Smooth muscle cell (in vitro differentiated cells): ENCODE measurements at regions not wholly inside any gene's neighbourhood (a gene's known extent, or its start where the extent isn't known, plus 50 kb on each side); places are given as distances from the start of the nearest gene placed in this dataset.

Experiments used
- DNase-seq: peaks from one replicate; lab custom pipeline; 2025; ENCODE audit not compliant: unreplicated experiment; lab: John Stamatoyannopoulos, UW
- H2AFZ ChIP-seq: fragments of 200-600 bp; sonication (generic); 2 replicates; pipeline ENCODE4 v1.6.0; 2016; ENCODE audit warnings: antibody characterized with exemption, low read depth, mild to moderate bottlenecking
- H3F3A ChIP-seq: fragments of 200-600 bp; sonication (generic); 2 replicates; pipeline ENCODE4 v1.6.0; 2017; ENCODE audit warnings: antibody characterized with exemption, low read depth
- H3K27ac ChIP-seq: fragments of 200-600 bp; sonication (generic); 2 replicates; pipeline ENCODE4 v1.5.1; 2016; ENCODE audit warnings: low read depth, mild to moderate bottlenecking
- H3K27me3 ChIP-seq: fragments of 200-600 bp; sonication (generic); 2 replicates; pipeline ENCODE4 v1.6.1; 2016; ENCODE audit warnings: low read depth, mild to moderate bottlenecking
- H3K36me3 ChIP-seq: fragments of 200-600 bp; sonication (generic); 2 replicates; pipeline ENCODE4 v1.5.1; 2016; ENCODE audit warnings: low read depth
- H3K4me1 ChIP-seq: fragments of 200-600 bp; sonication (generic); 2 replicates; pipeline ENCODE4 v1.5.1; 2016; ENCODE audit warnings: low read depth
- H3K4me2 ChIP-seq: fragments of 200-600 bp; sonication (generic); 2 replicates; pipeline ENCODE4 v1.6.0; 2016; ENCODE audit warnings: mild to moderate bottlenecking
- H3K4me3 ChIP-seq: fragments of 200-600 bp; sonication (generic); 2 replicates; pipeline ENCODE4 v1.5.1; 2016; ENCODE audit warnings: mild to moderate bottlenecking
- H3K79me2 ChIP-seq: fragments of 200-600 bp; sonication (generic); 2 replicates; pipeline ENCODE4 v1.6.0; 2016; ENCODE audit warnings: low read depth, mild to moderate bottlenecking
- H3K9ac ChIP-seq: fragments of 200-600 bp; sonication (generic); 2 replicates; pipeline ENCODE4 v1.6.0; 2016; ENCODE audit warnings: low read depth
- H3K9me3 ChIP-seq: fragments of 200-600 bp; sonication (generic); replicated peaks from 2 replicates; pipeline ENCODE4 v1.5.1; 2016; ENCODE audit warnings: low read depth
- H4K20me1 ChIP-seq: fragments of 200-600 bp; sonication (generic); 2 replicates; pipeline ENCODE4 v1.6.0; 2016; ENCODE audit warnings: low read depth
- CTCF ChIP-seq: fragments of 200-600 bp; sonication (generic); IDR thresholded peaks from 2 replicates; pipeline ENCODE4 v1.5.1; 2017; ENCODE audit warnings: borderline replicate concordance, mild to moderate bottlenecking, antibody characterized with exemption; ENCODE audit not compliant: insufficient read depth, poor library complexity, severe bottlenecking
- WGBS: methylation state at CpG from one replicate; pipeline ENCODE4 v1.1.7; 2016; ENCODE audit warnings: low lambda C conversion rate; 5-methylcytosine and 5-hydroxymethylcytosine counted together

- no peak overlapping the region for H3K27ac ChIP-seq
- H3K4me2 ChIP-seq = no peak overlapping the region
- WGBS = 94% methylated on average over 32 of the region's 34 CpGs
- H4K20me1 ChIP-seq = no peaks in the 10 kb centered on the region
- H3F3A ChIP-seq = no peaks in the 10 kb centered on the region
- H3K9ac ChIP-seq = no peak overlapping the region
- H3K4me1 ChIP-seq = no peaks in the 10 kb centered on the region
- TF ChIP-seq CTCF = no peak
- no peak overlapping the region for H2AFZ ChIP-seq
- no peaks in the 10 kb centered on the region for H3K79me2 ChIP-seq
- no peaks in the 10 kb centered on the region for H3K27me3 ChIP-seq
- H3K36me3 ChIP-seq = no peaks in the 10 kb centered on the region
- H3K4me3 ChIP-seq = no peak overlapping the region
- H3K9me3 ChIP-seq = peaks cover 15% of the 10 kb centered on the region
- no peak for DNase-seq
These were observed 90.0 kb upstream of the LINC01488 start for GRCh38 chr11:69391192-69392103.

- Histone ChIP-seq H2AFZ (no peak overlapping the region), H3K9ac (no peak overlapping the region), H3K9me3 (peaks cover 15% of the 10 kb centered on the region), H4K20me1 (no peaks in the 10 kb centered on the region), H3F3A (no peaks in the 10 kb centered on the region), H3K4me3 (no peak overlapping the region), H3K27ac (no peak overlapping the region), H3K4me2 (no peak overlapping the region), H3K27me3 (no peaks in the 10 kb centered on the region), H3K79me2 (no peaks in the 10 kb centered on the region), H3K36me3 (no peaks in the 10 kb centered on the region), H3K4me1 (no peaks in the 10 kb centered on the region)
- DNase-seq = no peak
- TF ChIP-seq CTCF = no peak
- 94% methylated on average over 9 of the region's 10 CpGs for WGBS
These were observed 89.3 kb upstream of the LINC01488 start for GRCh38 chr11:69392104-69392653.

- Histone ChIP-seq H3F3A (no peaks in the 10 kb centered on the region), H3K4me3 (no peak overlapping the region), H3K27ac (no peak overlapping the region), H3K4me1 (no peaks in the 10 kb centered on the region), H3K79me2 (no peaks in the 10 kb centered on the region), H2AFZ (no peak overlapping the region), H3K9ac (no peak overlapping the region), H3K27me3 (no peaks in the 10 kb centered on the region), H3K36me3 (no peaks in the 10 kb centered on the region), H3K9me3 (peaks cover 6% of the 10 kb centered on the region), H4K20me1 (no peaks in the 10 kb centered on the region), H3K4me2 (no peak overlapping the region)
- 94% methylated on average over 16 of the region's 16 CpGs for WGBS
- DNase-seq = no peak
- no peak for TF ChIP-seq CTCF
These were observed 88.2 kb upstream of the LINC01488 start for GRCh38 chr11:69393178-69393832.
